Amygdala (tissue), 56 donors: ENCODE measurements at regions not wholly inside any gene's neighbourhood (a gene's known extent, or its start where the extent isn't known, plus 50 kb on each side); places are given as distances from the start of the nearest gene placed in this dataset.

ENCODE experiments used
- DNase-seq, 56 donors: peaks; one replicate each; lab custom pipeline; 2025; lab: John Stamatoyannopoulos, UW

DNA sequence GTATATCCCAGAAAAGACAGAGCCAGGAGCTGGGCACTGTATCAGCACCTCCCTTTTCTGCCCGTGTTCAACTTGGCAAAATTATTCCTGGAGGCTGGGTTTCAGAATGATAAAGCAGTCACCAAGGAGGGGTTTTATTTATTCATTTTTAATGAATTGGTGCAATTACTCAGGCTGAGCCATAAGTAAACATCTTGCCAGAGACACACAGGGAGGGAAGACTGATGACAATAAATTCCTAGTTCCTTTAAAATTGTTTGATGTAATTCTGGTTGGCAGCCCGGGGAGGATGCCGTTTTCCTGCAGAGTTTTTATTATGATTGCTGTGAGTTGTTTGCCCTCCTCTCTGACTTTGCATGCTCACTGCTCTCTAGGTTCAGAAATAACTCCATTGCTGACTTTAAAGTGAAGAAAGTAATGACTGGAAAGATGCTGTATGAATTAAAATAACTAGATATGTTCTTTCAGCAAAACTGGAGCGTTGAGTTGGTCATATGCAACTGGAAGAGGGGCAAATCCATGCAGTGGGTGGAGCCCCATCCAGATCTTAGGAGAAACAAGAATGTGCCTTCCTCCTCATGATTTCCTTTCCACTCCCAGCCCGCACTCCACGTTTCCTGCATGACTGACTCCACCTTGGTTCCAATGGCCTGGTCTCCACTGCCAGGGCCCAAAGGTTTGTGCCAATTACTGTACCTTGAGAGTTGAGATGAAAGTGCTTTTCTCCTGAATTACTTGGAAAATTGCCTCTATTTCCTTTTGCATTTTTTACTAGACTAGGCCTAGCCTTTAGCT lies 182.1 kb downstream of the RFC3 start:
- no peak for DNase-seq

- no peak for DNase-seq
Measured at GRCh38 chr13:34000955-34001354, 183.0 kb downstream of the RFC3 start.

- DNase-seq = no peak
Measured at GRCh38 chr13:34001389-34001788, 183.4 kb downstream of the RFC3 start.

DNA sequence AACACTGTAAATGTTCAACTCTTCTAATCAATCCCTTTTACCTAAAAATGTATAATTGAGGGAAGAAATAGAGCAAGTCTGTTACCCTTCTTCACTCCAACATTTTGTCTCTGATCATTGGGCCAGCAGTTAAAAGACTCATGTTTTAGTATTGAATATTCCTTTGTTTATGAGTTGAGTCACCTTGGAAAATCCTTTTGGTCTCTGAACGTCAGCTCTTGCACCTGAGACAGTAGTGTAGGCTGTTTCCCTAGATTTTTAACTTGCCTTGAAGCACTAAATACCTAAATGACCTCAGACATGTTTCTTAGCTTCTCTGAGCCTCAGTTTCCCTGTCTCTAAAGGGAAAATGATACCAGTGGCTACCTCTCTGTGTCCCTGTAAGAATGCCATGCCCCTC lies 184.2 kb downstream of the RFC3 start:
- no peak for DNase-seq

- no peak for DNase-seq
Measured at GRCh38 chr13:34002924-34003323, 185.0 kb downstream of the RFC3 start.

- DNase-seq = no peak
Measured at GRCh38 chr13:34003656-34004055, 185.7 kb downstream of the RFC3 start.

DNA sequence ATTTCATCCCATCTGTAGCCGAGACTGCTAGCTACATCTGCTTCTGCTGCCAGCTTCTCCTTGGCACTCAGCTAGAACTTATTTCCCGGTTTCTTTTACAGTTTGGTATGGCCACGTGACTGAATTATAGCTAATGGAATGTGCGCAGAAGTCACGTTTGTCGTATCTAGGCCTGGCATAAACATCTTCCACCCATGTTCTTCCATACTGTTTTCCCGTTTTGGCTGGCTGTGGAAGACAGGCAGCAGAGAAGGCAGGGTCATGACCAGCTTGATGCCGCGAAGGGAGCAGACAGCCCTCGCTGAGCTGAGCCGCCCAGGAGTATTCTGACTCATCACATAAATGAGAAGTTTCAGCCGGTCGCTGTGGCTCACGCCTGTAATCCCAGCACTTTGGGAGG lies 186.7 kb downstream of the RFC3 start:
- DNase-seq = no peak

- DNase-seq = no peak
Measured at GRCh38 chr13:34006011-34006410, 188.1 kb downstream of the RFC3 start.

GRCh38 chr13:34011552-34012085 lies 193.7 kb downstream of the RFC3 start:
- no peak for DNase-seq

DNA sequence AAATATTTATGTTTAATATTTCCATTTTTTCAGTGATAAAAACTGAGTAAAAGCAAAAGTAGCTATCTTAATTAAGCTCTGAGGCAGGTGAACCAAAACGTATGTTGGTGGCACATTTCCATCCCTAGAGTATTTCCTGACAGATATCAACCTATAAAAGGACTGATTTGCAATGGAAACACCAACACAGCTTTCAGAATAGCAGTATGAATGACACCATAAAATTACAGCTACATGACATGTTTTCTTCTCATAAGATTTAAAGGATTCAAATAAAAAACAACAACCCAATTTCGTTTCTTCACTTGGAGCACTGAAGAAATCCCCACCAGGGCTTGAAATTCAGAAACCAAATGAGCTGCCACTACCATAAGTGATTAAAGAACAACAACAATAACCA lies 194.4 kb downstream of the RFC3 start:
- DNase-seq = no peak

DNA sequence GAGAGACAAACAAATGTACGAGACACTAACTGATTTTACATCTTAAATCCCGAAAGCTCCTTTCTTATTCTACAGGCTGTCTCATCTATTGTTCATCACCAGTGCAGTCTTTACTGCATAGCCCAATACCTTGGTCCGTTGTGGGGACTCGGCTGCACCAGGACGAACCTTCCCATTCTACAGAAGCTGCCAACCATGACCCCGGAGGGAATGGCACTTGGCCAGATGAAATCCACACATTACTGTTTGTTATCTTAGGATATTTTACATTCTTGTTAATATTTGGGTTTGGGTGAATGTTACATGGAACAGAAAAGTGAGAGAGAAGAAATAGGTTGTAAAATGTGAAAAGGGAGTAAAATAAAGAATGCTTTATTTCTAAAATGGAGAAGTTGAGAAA lies 195.1 kb downstream of the RFC3 start:
- no peak for DNase-seq

DNA sequence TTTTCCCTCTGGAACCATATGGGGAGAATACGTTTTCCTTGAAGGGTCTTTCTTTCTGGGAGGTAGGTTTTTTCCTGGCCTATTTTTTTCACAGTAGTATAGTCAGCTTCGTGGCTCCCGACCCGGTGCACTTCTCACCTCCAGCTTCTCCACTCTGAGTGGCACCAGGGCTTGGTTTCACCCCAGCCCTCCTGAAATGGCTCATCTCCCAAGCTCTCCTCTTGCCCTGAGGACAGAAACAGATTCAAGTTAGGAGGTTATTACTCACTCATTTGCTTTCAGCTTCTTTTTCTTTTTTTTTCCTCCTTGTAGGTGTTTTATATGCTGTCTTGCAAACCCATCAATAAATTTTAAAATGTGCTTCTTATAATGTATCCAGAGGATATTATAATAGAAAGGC lies 199.3 kb downstream of the RFC3 start:
- DNase-seq = no peak

DNA sequence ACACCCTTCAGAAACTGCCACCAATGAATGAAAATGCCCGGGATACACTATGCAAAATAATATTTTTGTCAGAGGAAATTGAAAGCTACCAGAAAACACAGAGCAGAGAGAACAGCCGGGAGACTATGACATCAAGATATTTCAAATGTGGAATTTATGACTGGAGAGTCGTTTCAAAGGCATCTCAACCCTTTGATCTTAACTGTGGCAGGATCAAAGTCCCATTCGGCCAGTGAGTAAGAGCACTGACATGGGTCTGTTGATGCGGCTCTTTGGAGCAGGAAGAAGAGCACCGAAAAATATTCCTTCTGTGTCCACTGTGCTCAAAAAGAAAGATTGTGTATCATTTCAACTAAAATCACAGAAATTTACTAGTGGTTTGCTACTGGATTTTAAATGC lies 201.9 kb downstream of the RFC3 start:
- DNase-seq = no peak

DNA sequence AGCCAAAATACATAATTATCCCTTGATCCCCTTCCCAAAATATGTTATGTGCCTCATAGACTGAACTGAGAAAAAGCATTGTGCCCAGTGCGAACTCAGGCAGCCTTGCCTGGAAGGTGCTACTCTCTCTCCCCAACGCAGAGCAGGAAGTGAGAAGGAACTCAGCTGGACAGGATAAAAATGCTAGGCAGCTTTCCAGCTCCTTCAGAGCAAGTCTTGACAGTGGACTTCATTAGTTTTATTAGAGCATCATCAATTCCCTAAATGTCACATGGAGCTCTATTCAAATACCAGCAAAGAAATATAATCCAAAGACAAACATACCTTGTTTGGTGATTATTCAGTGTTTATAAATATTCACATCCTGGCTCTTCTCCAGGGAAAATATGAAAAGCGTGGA lies 202.4 kb downstream of the RFC3 start:
- DNase-seq = no peak

- DNase-seq = no peak
Measured at GRCh38 chr13:34021619-34022018, 203.7 kb downstream of the RFC3 start.

DNA sequence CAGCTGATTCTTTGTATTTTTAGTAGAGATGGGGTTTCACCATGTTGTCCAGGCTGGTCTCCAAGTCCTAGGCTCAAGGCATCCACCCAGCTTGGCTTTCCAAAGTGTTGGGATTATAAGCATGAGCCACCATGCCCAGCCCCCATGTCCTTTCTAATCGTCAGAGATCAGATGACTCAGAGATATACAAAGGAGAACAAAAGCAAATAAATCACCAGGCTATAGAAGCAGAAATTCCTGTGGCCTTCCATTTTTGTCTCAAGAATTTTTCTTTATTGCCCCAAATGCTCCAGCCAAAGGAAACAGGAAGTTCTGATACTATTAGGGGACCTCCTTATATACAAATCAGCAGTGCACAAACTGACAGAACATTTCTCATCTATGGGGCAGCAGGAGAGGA lies 207.8 kb downstream of the RFC3 start:
- DNase-seq = no peak

DNA sequence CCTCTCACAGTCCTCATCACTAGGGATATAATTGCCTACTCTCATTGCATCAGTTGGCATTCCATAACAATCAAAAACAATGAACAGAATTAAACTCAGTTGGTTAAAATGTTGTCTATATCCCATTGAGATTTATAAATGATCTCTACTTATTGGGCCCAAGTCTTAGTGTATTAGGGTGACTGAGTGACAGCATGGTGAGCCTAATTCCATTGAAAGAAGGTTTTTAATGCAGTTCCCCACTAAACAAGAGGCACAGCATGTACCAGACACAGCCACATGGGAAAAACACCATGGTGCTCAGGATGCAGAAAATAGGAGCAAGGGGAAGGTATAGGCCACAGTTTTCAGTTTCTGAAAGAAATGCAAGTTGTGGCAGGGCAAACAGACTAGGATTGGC lies 208.4 kb downstream of the RFC3 start:
- no peak for DNase-seq

DNA sequence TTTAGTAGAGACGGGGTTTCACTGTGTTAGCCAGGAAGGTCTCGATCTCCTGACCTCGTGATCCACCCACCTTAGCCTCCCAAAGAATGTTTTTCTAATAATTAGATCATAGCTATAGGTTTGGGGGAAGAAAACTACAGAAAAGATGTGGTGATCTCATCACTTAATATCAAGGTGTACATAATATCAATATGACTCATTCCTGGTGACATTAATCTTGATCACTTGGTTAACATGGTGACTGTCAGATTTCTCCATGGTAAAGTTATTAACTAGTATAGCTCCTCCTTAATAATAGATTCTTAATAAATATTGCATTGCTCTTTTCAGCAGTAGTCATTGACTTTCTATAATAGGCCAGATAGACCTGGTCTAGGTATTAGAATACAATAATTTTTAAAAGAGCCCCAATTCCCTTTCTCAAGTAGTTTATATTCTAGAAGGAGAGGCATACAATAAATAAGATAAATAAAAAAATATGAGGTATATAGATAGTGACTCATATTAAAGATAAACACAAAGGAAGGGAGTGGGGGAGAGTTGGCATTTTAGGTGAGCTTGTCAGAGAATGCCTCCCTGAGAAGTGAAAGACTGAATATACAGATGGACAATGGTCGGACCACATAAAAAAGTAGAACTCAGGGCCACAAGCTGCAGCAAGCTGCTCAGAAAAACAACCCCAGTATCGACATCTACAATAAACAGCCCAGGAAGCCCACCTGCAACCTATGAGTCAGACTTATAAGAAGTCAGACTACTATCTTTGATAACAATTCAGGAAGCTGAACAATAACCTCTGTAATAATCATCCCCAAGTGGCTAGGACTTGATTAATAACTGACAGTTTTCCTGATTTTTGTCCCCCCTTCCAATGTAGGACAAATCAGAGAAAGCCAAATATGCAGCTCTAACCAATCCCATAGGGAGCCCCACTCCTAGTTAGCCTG lies 210.8 kb downstream of the RFC3 start:
- no peak for DNase-seq

GRCh38 chr13:34030782-34031181 lies 212.8 kb downstream of the RFC3 start:
- no peak for DNase-seq

- DNase-seq = no peak
Measured at GRCh38 chr13:34031610-34032009, 213.7 kb downstream of the RFC3 start.

- DNase-seq = no peak
Measured at GRCh38 chr13:34034411-34034810, 216.5 kb downstream of the RFC3 start.

GRCh38 chr13:34035178-34035577 lies 217.2 kb downstream of the RFC3 start:
- no peak for DNase-seq
